ENCODE measurements at regions not wholly inside any gene's neighbourhood (a gene's known extent, or its start where the extent isn't known, plus 50 kb on each side); places are given as distances from the start of the nearest gene placed in this dataset.

GRCh38 chr13:84959818-84960217, 839.4 kb downstream of the SLITRK6 start:
- no peak for DNase-seq (ENCODE audit: low read depth)

DNA sequence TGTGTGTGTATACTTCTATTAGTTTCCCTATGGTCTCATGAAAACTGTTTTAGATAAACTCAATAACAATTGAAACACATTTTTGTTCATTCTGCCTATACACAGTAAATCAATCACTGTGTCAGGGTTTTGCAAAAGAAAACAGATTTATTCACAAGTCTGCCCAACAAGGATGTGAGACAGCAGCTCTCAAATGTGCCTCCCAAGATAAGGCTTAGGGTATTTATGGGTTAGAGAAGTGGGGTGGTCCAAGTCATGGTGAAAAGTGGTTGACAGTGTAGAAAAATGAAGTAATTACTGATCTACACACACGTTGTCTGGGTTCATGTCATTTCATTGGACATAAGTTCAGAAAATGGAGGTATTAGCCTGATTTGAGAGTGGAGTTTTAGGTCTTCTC, 844.6 kb downstream of the SLITRK6 start:
- DNase-seq (ENCODE audit: low read depth) = no peak

- DNase-seq (ENCODE audit: low read depth) = no peak
Measured at GRCh38 chr13:84951128-84951527, 848.1 kb downstream of the SLITRK6 start.

DNA sequence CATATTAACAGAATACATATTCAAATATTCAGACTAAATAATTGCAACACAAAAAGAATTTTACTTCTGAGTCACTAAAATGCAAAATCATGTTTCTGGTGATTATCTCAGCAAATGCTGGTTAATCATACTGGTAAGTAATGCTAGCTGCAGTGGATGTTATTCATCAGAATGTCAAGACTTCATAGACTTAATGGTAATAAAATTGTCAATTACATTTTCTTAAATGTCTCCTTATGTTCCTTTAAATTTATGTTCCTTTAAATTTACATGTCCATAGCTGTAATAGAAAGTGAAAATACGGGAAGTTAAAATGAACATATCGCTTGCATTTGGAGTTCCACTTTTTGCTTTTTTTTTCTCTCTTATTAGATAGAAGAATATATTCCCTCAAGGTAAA, 853.0 kb downstream of the SLITRK6 start:
- DNase-seq (ENCODE audit: low read depth) = no peak

DNA sequence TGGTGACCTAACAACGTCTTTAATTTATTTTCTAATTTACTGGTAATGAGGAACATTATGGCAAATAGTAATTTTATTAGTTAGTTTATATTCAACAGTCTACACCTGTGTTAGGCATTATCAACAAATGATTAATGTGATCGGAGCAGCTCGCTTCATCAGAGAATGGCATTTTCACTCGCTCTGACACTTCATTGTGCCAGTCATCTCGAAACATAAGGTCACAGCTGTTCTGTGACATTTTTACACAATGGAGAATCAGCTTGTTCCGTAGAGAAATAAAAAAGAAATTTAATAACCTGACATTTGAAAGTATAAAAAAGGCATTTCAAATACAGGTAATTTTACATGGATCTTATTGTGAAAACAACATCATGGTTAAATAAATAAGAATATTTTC, 858.4 kb downstream of the SLITRK6 start:
- DNase-seq (ENCODE audit: low read depth) = no peak

GRCh38 chr13:84940167-84940566, 859.1 kb downstream of the SLITRK6 start:
- no peak for DNase-seq (ENCODE audit: low read depth)

GRCh38 chr13:84934911-84935310, 864.3 kb downstream of the SLITRK6 start:
- DNase-seq (ENCODE audit: low read depth) = no peak

- DNase-seq (ENCODE audit: low read depth) = no peak
Measured at GRCh38 chr13:84933797-84934196, 865.4 kb downstream of the SLITRK6 start.

GRCh38 chr13:84931264-84931663, 868.0 kb downstream of the SLITRK6 start:
- DNase-seq (ENCODE audit: low read depth) = no peak

DNA sequence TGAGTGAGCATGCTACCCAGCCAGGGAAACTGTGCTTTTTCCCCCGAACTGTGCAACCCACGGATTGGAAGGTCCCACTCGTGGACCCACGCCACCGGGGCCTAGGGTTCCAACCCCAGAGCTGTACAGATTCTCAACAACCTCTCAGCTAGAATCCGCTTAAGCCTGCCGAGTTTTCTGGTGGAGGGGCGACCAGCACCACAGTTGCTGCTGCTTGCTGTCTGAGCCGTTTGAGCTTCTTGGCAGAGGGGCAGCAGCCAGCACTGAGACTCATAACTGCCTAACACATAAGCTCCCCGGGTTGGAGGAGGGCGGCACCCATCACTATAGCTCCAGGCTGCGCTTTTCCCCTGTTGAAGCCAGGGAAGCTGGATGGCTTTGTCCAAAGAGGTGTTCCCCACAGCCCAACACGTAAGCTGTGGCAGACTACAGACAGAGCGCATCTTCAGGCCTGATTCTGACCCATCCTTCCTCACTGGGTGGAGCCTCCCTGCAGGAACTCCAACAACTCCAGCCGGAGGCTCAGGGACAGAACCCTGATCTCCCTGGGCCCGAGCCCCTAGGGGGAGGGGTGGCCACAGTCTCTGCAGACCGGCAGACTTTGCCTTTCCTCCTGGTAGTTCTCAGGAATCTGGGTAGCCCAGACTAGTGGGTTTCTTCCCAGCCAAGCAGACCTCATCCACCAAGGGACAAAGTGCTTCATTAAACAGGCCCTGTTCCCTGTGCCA, 871.6 kb downstream of the SLITRK6 start:
- no peak for DNase-seq (ENCODE audit: low read depth)

DNA sequence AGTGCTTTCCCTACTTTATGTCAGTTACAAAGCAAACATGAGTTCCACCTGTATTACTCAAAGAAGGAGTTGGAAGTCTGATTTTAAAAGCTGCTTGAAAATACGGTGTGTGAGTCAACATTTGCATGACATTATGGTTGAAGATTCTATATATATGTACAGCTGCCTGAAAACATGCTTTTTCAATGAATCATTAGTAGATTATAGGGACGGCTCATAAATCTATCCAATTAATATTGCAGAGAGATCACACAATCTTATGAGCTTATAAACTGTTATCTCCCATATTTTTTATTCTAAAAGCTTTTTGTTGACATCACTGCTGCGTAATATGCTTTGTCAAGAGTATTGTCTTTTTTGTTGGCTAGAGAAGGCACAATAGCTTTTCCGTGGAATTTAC, 873.8 kb downstream of the SLITRK6 start:
- DNase-seq (ENCODE audit: low read depth) = peak; percentile 24

DNA sequence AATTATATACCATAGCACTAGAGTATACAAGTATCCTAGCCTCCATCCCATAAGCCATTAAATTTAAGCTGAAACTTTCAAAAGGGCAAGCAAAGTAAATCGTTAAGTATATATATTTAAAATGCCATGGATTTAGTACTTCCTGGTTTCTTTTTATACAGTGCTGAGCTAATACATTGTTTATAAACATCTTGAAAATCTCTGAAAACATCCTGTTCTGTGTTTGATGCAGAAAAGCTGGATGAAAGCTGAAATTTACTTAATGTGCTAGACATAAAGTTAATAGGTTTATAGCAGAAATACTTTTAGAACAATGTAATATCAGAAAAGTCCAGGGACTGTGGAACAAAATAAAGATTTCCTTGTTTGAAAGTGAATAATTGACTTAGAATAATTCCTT, 875.4 kb downstream of the SLITRK6 start:
- no peak for DNase-seq (ENCODE audit: low read depth)

DNA sequence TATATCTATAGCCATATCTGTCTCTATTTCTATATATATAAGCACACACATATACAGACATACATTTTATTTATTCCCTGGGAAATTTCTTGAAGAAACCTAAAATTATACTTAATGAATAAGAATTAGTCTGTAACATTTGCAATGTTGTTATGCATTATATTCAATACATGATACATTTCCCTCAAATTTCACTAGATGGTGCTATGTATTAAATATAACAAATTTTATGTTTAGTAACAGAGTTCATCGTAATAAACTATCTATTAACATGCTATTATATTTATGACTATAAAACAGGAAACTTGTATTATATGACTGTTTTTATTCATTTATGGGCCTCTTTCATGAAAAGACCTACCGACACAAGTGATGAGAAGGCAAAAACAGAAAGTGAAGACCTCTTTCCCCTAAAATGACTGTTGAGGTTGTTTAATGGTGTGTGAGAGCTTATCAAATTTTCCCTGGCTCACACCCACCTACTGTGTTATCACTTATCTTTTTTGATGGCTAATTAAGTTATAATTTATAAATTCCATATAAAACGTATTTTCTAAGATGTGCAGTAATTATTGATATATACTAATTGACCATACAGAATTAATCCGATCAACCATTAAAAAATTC, 881.9 kb downstream of the SLITRK6 start:
- no peak for DNase-seq (ENCODE audit: low read depth)

DNA sequence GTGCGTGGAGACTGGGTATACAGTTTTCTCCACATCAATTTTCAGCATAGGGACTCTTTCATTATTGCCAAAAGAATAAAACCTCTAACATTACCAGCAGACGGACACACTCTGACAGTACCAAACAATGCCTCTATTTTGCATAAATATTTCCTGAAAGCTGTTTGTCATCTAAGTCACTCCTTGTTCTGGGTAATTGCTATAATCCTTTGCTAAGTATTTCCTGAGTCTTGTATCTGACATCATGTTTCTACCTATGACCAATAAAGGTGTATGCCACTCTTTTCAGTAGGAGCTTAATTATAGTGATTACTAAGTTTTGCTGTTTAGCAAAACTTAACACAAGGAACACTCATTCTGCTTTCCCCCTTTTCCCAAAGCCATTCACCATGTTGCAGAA, 886.5 kb downstream of the SLITRK6 start:
- no peak for DNase-seq (ENCODE audit: low read depth)

GRCh38 chr13:84910423-84910822, 888.8 kb downstream of the SLITRK6 start:
- DNase-seq (ENCODE audit: low read depth) = no peak

- DNase-seq (ENCODE audit: low read depth) = no peak
Measured at GRCh38 chr13:84903391-84903790, 895.8 kb downstream of the SLITRK6 start.

GRCh38 chr13:84902243-84902642, 897.0 kb downstream of the SLITRK6 start:
- DNase-seq (ENCODE audit: low read depth) = no peak

DNA sequence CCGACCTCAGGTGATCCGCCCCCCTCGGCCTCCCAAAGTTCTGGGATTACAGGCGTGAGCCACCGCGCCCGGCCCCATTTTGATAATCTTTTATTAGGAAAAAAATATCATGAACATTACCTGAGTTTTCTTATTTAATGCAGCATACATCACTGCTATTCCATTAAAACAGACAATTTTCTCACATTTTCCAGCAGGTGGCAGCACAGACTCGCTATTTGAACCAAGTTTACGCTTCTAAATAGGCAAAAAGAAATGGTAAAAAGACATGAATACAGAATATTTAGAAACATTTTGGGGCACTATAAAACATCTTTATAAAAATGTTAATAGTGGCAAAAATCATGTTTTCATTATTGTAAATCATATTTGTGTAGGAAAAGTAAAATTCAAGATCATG, 903.1 kb downstream of the SLITRK6 start:
- DNase-seq (ENCODE audit: low read depth) = peak; percentile 3

GRCh38 chr13:84894749-84895148, 904.5 kb downstream of the SLITRK6 start:
- no peak for DNase-seq (ENCODE audit: low read depth)

DNA sequence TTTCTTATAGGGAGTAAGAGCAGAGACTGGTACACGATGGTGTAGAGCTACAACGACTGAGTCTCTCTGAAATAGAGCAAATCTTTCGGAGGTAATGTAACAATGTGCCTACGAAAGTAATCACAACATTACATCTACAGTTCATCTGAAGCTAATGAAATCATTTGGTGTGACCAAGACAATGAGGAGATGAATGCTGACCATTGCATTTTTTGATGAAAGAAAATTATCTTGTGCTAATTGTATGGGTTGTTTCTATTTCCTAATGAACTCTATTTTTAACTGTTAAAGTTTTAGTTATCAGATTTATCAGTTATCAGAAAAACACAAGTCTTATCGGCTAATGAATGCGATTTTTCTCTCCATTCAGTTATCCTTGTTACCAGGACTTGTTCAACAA, 913.4 kb downstream of the SLITRK6 start:
- no peak for DNase-seq (ENCODE audit: low read depth)

- no peak for DNase-seq (ENCODE audit: low read depth)
Measured at GRCh38 chr13:84873951-84874350, 925.3 kb downstream of the SLITRK6 start.

- no peak for DNase-seq (ENCODE audit: low read depth)
Measured at GRCh38 chr13:84870190-84870589, 929.0 kb downstream of the SLITRK6 start.

GRCh38 chr13:84867246-84867645, 932.0 kb downstream of the SLITRK6 start:
- no peak for DNase-seq (ENCODE audit: low read depth)

GRCh38 chr13:84865783-84866221, 933.4 kb downstream of the SLITRK6 start:
- no peak for DNase-seq (ENCODE audit: low read depth)

All from HS-5 (cell line).